ENCODE measurements at regions not wholly inside any gene's neighbourhood (a gene's known extent, or its start where the extent isn't known, plus 50 kb on each side); places are given as distances from the start of the nearest gene placed in this dataset.

GRCh38 chr1:87421809-87422208, 93.1 kb downstream of the LMO4 start (continued):
- no peak for TF ChIP-seq ZNF532 (CRISPR knock-in tag; IDR thresholded peaks at IDR 0.05; ENCODE audit: borderline replicate concordance)
- TF ChIP-seq ZBTB43 (CRISPR knock-in tag; IDR thresholded peaks at IDR 0.05): no peak
- TF ChIP-seq TEAD4 (CRISPR knock-in tag; IDR thresholded peaks at IDR 0.05): no peak
- TF ChIP-seq ERG (CRISPR knock-in tag; IDR thresholded peaks at IDR 0.05): no peak
- no peak for TF ChIP-seq ZNF671 (CRISPR knock-in tag; IDR thresholded peaks at IDR 0.05)
- no peak for TF ChIP-seq USF1 (CRISPR knock-in tag; IDR thresholded peaks at IDR 0.05)
- no peak for TF ChIP-seq AR (CRISPR knock-in tag; IDR thresholded peaks at IDR 0.05)
- no peak for TF ChIP-seq IRF1 (CRISPR knock-in tag; IDR thresholded peaks at IDR 0.05)
- TF ChIP-seq ZNF317 (CRISPR knock-in tag; IDR thresholded peaks at IDR 0.05; ENCODE audit: borderline replicate concordance, low read depth): no peak
- TF ChIP-seq CTCF (IDR thresholded peaks at IDR 0.05): no peak
- TF ChIP-seq JAZF1 (CRISPR knock-in tag; IDR thresholded peaks at IDR 0.05): no peak

GRCh38 chr1:87424541-87424940, 95.9 kb downstream of the LMO4 start:
- TF ChIP-seq ZNF138 (CRISPR knock-in tag; conservative IDR thresholded peaks at IDR 0.05) (no peak), KAT7 (CRISPR knock-in tag; IDR thresholded peaks at IDR 0.05; ENCODE audit: borderline replicate concordance) (no peak), MXD4 (CRISPR knock-in tag; IDR thresholded peaks at IDR 0.05; ENCODE audit: borderline replicate concordance) (no peak), E2F1 (CRISPR knock-in tag; IDR thresholded peaks at IDR 0.05) (no peak), ETV6 (CRISPR knock-in tag; IDR thresholded peaks at IDR 0.05) (no peak), ZNF425 (CRISPR knock-in tag; conservative IDR thresholded peaks at IDR 0.05) (no peak)
- H3K4me1 Mint-ChIP-seq: peaks cover 30% of the 10 kb centered on the region
- H3K9me3 Mint-ChIP-seq: peaks cover 10% of the 10 kb centered on the region
- ChIA-PET CTCF (no interaction called here), POLR2A (no interaction called here)
- H3K4me3 Mint-ChIP-seq: no peak overlapping the region
- DNase-seq (ENCODE audit: low spot score) (no peak), ATAC-seq (no peak)
- no peaks in the 10 kb centered on the region for H3K27me3 Mint-ChIP-seq (ENCODE audit: low read depth)
- H3K36me3 Mint-ChIP-seq: no peaks in the 10 kb centered on the region
- H3K27ac Mint-ChIP-seq: no peak overlapping the region
